Brain microvascular endothelial cell (primary cell): ENCODE measurements at regions not wholly inside any gene's neighbourhood (a gene's known extent, or its start where the extent isn't known, plus 50 kb on each side); places are given as distances from the start of the nearest gene placed in this dataset.

Experiments
- DNase-seq: peaks from one replicate; pipeline ENCODE4 v3.0.0-alpha.2; 2020
- H3K27ac ChIP-seq: fragments of 250-450 bp; sonication (Bioruptor Pico); 2 replicates; pipeline ENCODE4 v1.5.1; 2020; ENCODE audit warnings: mild to moderate bottlenecking, moderate library complexity
- H3K27me3 ChIP-seq: fragments of 250-450 bp; sonication (Bioruptor Pico); replicated peaks from 2 replicates; pipeline ENCODE4 v1.5.1; 2020; ENCODE audit warnings: mild to moderate bottlenecking
- H3K36me3 ChIP-seq: fragments of 250-450 bp; sonication (Bioruptor Pico); replicated peaks from 2 replicates; pipeline ENCODE4 v1.5.1; 2020; ENCODE audit warnings: mild to moderate bottlenecking
- H3K4me3 ChIP-seq: 2 replicates; pipeline ENCODE4 v1.5.1; 2011; ENCODE audit warnings: low read depth, mild to moderate bottlenecking, control low read depth, low read length, moderate library complexity
- CTCF ChIP-seq: IDR thresholded peaks from 2 replicates; pipeline ENCODE4 v1.5.1; 2011; ENCODE audit warnings: low read depth, mild to moderate bottlenecking, moderate library complexity, low read length, control low read depth, inconsistent platforms; ENCODE audit errors: missing control alignments
- in situ Hi-C: cut with HindIII; loops from 2 replicates; pipeline ENCODE4 v1.10.0; 2017; ENCODE audit warnings: low sequenced_read_pairs, low pct_ligation_motif_present

DNA sequence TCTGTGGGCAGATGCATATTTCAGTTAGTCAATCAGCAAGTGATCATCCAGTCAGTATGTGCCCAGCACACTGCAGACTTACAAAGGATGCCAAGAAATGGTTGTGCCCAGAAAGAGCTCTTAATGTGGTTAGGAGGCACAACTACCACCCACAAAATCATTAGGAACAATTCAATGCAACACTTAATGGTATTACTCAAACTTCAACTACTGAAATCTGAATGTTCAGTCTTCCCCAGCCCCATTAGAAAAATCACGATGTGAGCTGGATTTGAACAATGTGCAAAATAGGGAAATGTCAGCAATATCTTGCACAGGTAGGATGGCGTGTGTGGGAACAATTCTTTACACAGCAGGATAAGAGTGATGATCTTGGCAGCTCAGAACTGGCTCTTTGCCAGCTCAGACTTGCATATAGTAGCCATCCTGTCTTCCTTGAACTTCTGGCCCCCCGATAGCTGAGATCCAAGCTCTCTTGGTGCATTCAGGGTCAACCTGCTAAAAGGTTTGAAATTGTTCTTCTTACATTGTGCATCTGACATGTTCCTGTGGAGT is 556.7 kb upstream of the HTR1E start:
- DNase-seq, result no peak
- in situ Hi-C loops, result no loop called here
- Histone ChIP-seq H3K36me3 (no peaks in the 10 kb centered on the region), H3K27ac (no peak overlapping the region), H3K27me3 (no peaks in the 10 kb centered on the region), H3K4me3 (no peak overlapping the region)
- no peak for TF ChIP-seq CTCF

- no peak for DNase-seq
- no peak for TF ChIP-seq CTCF
- no peak overlapping the region for H3K4me3 ChIP-seq
- in situ Hi-C loops, result no loop called here
- H3K36me3 ChIP-seq, result no peaks in the 10 kb centered on the region
- H3K27ac ChIP-seq, result no peak overlapping the region
- no peaks in the 10 kb centered on the region for H3K27me3 ChIP-seq
Measured at GRCh38 chr6:86357877-86358276, 579.5 kb upstream of the HTR1E start.

GRCh38 chr6:86355271-86355670 is 582.1 kb upstream of the HTR1E start:
- TF ChIP-seq CTCF, result no peak
- Histone ChIP-seq H3K27me3 (no peaks in the 10 kb centered on the region), H3K36me3 (no peaks in the 10 kb centered on the region), H3K4me3 (no peak overlapping the region), H3K27ac (no peak overlapping the region)
- in situ Hi-C loops, result no loop called here
- no peak for DNase-seq

DNA sequence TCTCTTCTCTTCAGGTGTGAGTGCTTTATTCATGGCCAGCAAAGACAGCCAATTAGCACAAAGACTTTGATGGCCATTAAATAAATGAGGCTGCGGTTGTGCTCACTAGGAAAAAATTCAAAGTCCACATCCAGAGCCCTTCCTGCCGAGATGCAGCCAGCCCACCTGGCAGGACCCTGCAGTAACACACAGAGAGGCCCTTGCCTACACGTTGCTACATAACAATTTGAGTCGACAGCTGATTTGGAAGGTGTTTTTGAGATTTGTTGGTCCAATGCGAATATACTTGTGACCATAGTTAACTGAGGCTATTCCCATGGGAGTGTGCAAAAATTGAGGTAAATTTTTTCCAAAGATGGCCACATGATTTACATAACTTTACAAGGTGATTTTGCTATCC is 605.4 kb upstream of the HTR1E start:
- no peak overlapping the region for H3K4me3 ChIP-seq
- no peaks in the 10 kb centered on the region for H3K27me3 ChIP-seq
- no peak for TF ChIP-seq CTCF
- H3K27ac ChIP-seq, result no peak overlapping the region
- DNase-seq, result no peak
- in situ Hi-C loops, result no loop called here
- H3K36me3 ChIP-seq, result no peaks in the 10 kb centered on the region

GRCh38 chr6:86331265-86331840 is 606.0 kb upstream of the HTR1E start:
- Histone ChIP-seq H3K4me3 (no peak overlapping the region), H3K27ac (no peak overlapping the region), H3K36me3 (no peaks in the 10 kb centered on the region), H3K27me3 (no peaks in the 10 kb centered on the region)
- DNase-seq, result no peak
- in situ Hi-C loops, result no loop called here
- no peak for TF ChIP-seq CTCF

GRCh38 chr6:86306210-86306609 is 631.1 kb upstream of the HTR1E start:
- Histone ChIP-seq H3K36me3 (no peaks in the 10 kb centered on the region), H3K4me3 (no peak overlapping the region), H3K27ac (no peak overlapping the region), H3K27me3 (no peaks in the 10 kb centered on the region)
- no peak for TF ChIP-seq CTCF
- no peak for DNase-seq
- in situ Hi-C loops, result no loop called here
